HL-60 (cell line): ENCODE measurements at regions not wholly inside any gene's neighbourhood (a gene's known extent, or its start where the extent isn't known, plus 50 kb on each side); places are given as distances from the start of the nearest gene placed in this dataset.

ENCODE experiments used
- DNase-seq, 2 experiments: peaks; one replicate each; pipeline ENCODE4 v3.0.0-alpha.2; 2010 to 2020; ENCODE audit warnings: low read depth in 1 of 2, low spot score in 1 of 2
- H3K27ac ChIP-seq: fragments of 250-450 bp; sonication (Bioruptor Pico); replicated peaks from 2 replicates; pipeline ENCODE4 v1.5.1; 2020; ENCODE audit warnings: mild to moderate bottlenecking, moderate library complexity
- H3K27me3 ChIP-seq: fragments of 250-450 bp; sonication (Bioruptor Pico); 2 replicates; pipeline ENCODE4 v1.5.1; 2021; ENCODE audit warnings: mild to moderate bottlenecking, moderate library complexity; ENCODE audit not compliant: insufficient read depth, poor library complexity, severe bottlenecking
- H3K4me3 ChIP-seq: replicated peaks from 2 replicates; pipeline ENCODE4 v1.5.1; 2011; ENCODE audit warnings: mild to moderate bottlenecking, control low read depth, low read length; ENCODE audit not compliant: insufficient read depth
- CTCF ChIP-seq: IDR thresholded peaks from one replicate; pipeline ENCODE4 v1.5.1; 2011; ENCODE audit warnings: low read length, control low read depth, inconsistent platforms; ENCODE audit not compliant: insufficient read depth
- GABPA ChIP-seq: IDR thresholded peaks from 2 replicates; pipeline ENCODE4 v1.6.1; 2012; ENCODE audit warnings: low read depth
- POLR2AphosphoS5 ChIP-seq: IDR thresholded peaks from 2 replicates; pipeline ENCODE4 v1.6.1; 2012; ENCODE audit warnings: low read depth
- REST ChIP-seq: IDR thresholded peaks from 2 replicates; pipeline ENCODE4 v1.6.1; 2012; ENCODE audit warnings: low read depth; ENCODE audit not compliant: insufficient replicate concordance
- SPI1 ChIP-seq: IDR thresholded peaks from 2 replicates; pipeline ENCODE4 v1.6.1; 2012; ENCODE audit warnings: low read depth, mild to moderate bottlenecking, borderline replicate concordance

GRCh38 chr2:176830362-176830761, 382.2 kb upstream of the HNRNPA3 start:
- no peak for TF ChIP-seq CTCF
- TF ChIP-seq SPI1, result no peak
- no peak for TF ChIP-seq GABPA
- TF ChIP-seq REST, result no peak
- TF ChIP-seq POLR2AphosphoS5, result no peak
- H3K27me3 ChIP-seq, result peaks cover 11% of the 10 kb centered on the region
- peak in 1 of 2 experiments; percentile 4 for DNase-seq
- H3K4me3 ChIP-seq, result no peak overlapping the region
- H3K27ac ChIP-seq, result no peak overlapping the region

GRCh38 chr2:176832086-176832485, 380.5 kb upstream of the HNRNPA3 start:
- TF ChIP-seq REST, result no peak
- TF ChIP-seq GABPA, result no peak
- no peak for TF ChIP-seq POLR2AphosphoS5
- no peak for TF ChIP-seq CTCF
- no peak for TF ChIP-seq SPI1
- DNase-seq, result no peak
- Histone ChIP-seq H3K4me3 (no peak overlapping the region), H3K27ac (no peak overlapping the region), H3K27me3 (peaks cover 15% of the 10 kb centered on the region)

- no peak for DNase-seq
- H3K27ac ChIP-seq, result no peak overlapping the region
- no peak for TF ChIP-seq POLR2AphosphoS5
- TF ChIP-seq REST, result no peak
- no peak for TF ChIP-seq SPI1
- TF ChIP-seq GABPA, result no peak
- no peak for TF ChIP-seq CTCF
- no peak overlapping the region for H3K4me3 ChIP-seq
- H3K27me3 ChIP-seq, result peaks cover 19% of the 10 kb centered on the region
Observed at GRCh38 chr2:176833671-176834070, 378.9 kb upstream of the HNRNPA3 start.
